GM21786 (cell line): ENCODE measurements at regions not wholly inside any gene's neighbourhood (a gene's known extent, or its start where the extent isn't known, plus 50 kb on each side); places are given as distances from the start of the nearest gene placed in this dataset.
"Not testable (repeated sequence)": the region's sequence is repeated elsewhere in the genome, so short reads cannot be mapped to it uniquely, and the experiment has no call there.

Source experiments
- ATAC-seq: cut with Tn5 transposase; IDR thresholded peaks from one replicate; pipeline ENCODE4 v1.9.1; 2021; ENCODE audit not compliant: unreplicated experiment

- no peak for ATAC-seq
Measured at GRCh38 chr6:166703149-166703710, 76.2 kb upstream of the RPS6KA2 start.

- ATAC-seq, result not testable (repeated sequence)
Measured at GRCh38 chr6:166701424-166701823, 74.4 kb upstream of the RPS6KA2 start.

- ATAC-seq, result not testable (repeated sequence)
Measured at GRCh38 chr6:166700871-166701270, 73.8 kb upstream of the RPS6KA2 start.

GRCh38 chr6:166697113-166697512 is 70.1 kb upstream of the RPS6KA2 start:
- ATAC-seq, result no peak

GRCh38 chr6:166693880-166694279 is 66.8 kb upstream of the RPS6KA2 start:
- no peak for ATAC-seq

GRCh38 chr6:166692723-166693302 is 65.8 kb upstream of the RPS6KA2 start:
- ATAC-seq, result no peak

GRCh38 chr6:166691746-166692145 is 64.7 kb upstream of the RPS6KA2 start:
- no peak for ATAC-seq

- no peak for ATAC-seq
Measured at GRCh38 chr6:166691199-166691598, 64.1 kb upstream of the RPS6KA2 start.

- ATAC-seq, result no peak
Measured at GRCh38 chr6:166689687-166690086, 62.6 kb upstream of the RPS6KA2 start.

- ATAC-seq, result no peak
Measured at GRCh38 chr6:166688901-166689300, 61.9 kb upstream of the RPS6KA2 start.

GRCh38 chr6:166687879-166688205 is 60.8 kb upstream of the RPS6KA2 start:
- ATAC-seq, result no peak

GRCh38 chr6:166687070-166687878 is 60.2 kb upstream of the RPS6KA2 start:
- no peak for ATAC-seq

- no peak for ATAC-seq
Measured at GRCh38 chr6:166686317-166686716, 59.3 kb upstream of the RPS6KA2 start.

GRCh38 chr6:166684866-166685265 is 57.8 kb upstream of the RPS6KA2 start:
- no peak for ATAC-seq

- no peak for ATAC-seq
Measured at GRCh38 chr6:166684170-166684569, 57.1 kb upstream of the RPS6KA2 start.

GRCh38 chr6:166683477-166683876 is 56.4 kb upstream of the RPS6KA2 start:
- no peak for ATAC-seq

GRCh38 chr6:166679566-166679965 is 52.5 kb upstream of the RPS6KA2 start:
- ATAC-seq, result no peak

GRCh38 chr6:166678426-166678825 is 51.4 kb upstream of the RPS6KA2 start:
- no peak for ATAC-seq

- no peak for ATAC-seq
Measured at GRCh38 chr6:166677941-166678340, 50.9 kb upstream of the RPS6KA2 start.
